ENCODE measurements at regions not wholly inside any gene's neighbourhood (a gene's known extent, or its start where the extent isn't known, plus 50 kb on each side); places are given as distances from the start of the nearest gene placed in this dataset.

DNA sequence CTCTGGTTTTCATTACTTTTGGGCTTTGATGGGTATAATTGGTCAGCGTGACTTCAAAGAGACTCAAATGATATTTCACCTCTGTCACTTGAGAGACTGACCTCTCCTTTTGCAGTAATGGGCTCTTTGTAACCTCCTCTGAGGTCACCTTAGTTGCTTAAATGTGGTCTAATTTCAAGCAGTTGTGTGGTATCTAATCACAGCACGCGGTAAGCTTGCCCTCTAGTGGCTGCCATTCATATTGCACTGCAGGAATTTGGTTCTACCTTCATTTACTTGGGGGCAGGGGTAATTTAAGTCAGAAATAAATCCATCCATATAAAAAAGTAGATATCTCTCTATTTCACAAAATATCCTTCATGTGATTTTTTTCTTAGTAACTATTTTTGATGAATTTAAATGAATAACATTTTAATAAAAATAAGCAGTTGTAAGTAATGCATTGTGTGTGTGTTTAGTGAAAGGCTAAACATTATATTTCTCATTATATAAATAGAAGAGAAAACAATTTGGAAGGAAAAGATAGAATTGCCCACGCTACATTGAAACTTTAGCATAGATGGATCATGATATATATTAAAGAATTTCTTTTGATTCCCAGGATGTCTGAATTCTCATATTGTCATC lies 55.0 kb upstream of the ANO3 start:
- DNase-seq (ENCODE audit: low read depth in 2 of 3, low spot score in 2 of 3), result peak in 2 of 3 donors; percentile 29 to 70

DNA sequence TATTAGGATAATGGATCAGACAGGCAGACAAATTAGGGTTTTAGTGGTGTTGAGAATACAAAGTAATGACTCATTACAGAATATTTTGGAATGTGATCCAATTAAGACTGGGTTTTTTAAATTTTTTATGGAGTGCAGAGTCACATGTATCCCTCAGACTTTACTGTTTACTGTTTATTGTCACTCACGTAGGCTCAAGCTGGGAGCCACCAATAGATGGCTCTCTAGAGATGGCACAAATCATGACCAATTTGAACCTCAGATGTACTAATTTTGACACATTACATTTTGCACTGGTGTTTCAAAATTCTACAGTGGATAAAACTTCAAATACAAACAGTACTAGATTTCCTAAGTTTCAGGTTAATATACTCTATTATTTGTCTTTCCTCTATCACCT lies 53.6 kb upstream of the ANO3 start:
- no peak for DNase-seq (ENCODE audit: low read depth in 2 of 3, low spot score in 2 of 3)

Measured in hematopoietic multipotent progenitor cell (in vitro differentiated cells).